ENCODE measurements at regions not wholly inside any gene's neighbourhood (a gene's known extent, or its start where the extent isn't known, plus 50 kb on each side); places are given as distances from the start of the nearest gene placed in this dataset.

GRCh38 chr3:139222100-139222657, 121.6 kb upstream of the MRPS22 start (continued):
- TF ChIP-seq, protein P1, sequence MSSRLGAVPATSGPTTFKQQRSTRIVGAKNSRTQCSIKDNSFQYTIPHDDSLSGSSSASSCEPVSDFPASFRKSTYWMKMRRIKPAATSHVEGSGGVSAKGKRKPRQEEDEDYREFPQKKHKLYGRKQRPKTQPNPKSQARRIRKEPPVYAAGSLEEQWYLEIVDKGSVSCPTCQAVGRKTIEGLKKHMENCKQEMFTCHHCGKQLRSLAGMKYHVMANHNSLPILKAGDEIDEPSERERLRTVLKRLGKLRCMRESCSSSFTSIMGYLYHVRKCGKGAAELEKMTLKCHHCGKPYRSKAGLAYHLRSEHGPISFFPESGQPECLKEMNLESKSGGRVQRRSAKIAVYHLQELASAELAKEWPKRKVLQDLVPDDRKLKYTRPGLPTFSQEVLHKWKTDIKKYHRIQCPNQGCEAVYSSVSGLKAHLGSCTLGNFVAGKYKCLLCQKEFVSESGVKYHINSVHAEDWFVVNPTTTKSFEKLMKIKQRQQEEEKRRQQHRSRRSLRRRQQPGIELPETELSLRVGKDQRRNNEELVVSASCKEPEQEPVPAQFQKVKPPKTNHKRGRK (tag; IDR thresholded peaks at IDR 0.05), result no peak
- TF ChIP-seq CHD2 (IDR thresholded peaks at IDR 0.05; ENCODE audit: low read depth, low read length) (0 out of 2 replicates have a peak, but pooled peaks have one; percentile 29), PHB (CRISPR knock-in tag; IDR thresholded peaks at IDR 0.05) (no peak), ZNF592 (IDR thresholded peaks at IDR 0.05) (0 out of 2 replicates have a peak, but pooled peaks have one; percentile 28), ZKSCAN1 (IDR thresholded peaks at IDR 0.05; ENCODE audit: low read depth, low read length) (0 out of 2 replicates have a peak, but pooled peaks have one; percentile 45), TAL1 (IDR thresholded peaks at IDR 0.05) (peak; percentile 98), ATF1 (CRISPR knock-in tag; IDR thresholded peaks at IDR 0.05) (no peak), ATF1 (tag; IDR thresholded peaks at IDR 0.05) (peak; percentile 64), LCOR (CRISPR knock-in tag; IDR thresholded peaks at IDR 0.05) (peak; percentile 67), CBFB (CRISPR knock-in tag; IDR thresholded peaks at IDR 0.05) (0 out of 2 replicates have a peak, but pooled peaks have one; percentile 71), NFIC (IDR thresholded peaks at IDR 0.05) (peak; percentile 94), PHF21A (IDR thresholded peaks at IDR 0.05; ENCODE audit: borderline replicate concordance, low read depth) (peak; percentile 77; the same call in 1 of the 2 replicates), MYC (IDR thresholded peaks at IDR 0.05; ENCODE audit: low read depth, low read length) (no peak), MYC (CRISPR knock-in tag; IDR thresholded peaks at IDR 0.05; ENCODE audit: borderline replicate concordance, low read depth) (no peak), ZBED1 (IDR thresholded peaks at IDR 0.05) (0 out of 2 replicates have a peak, but pooled peaks have one; percentile 64), PURB (CRISPR knock-in tag; IDR thresholded peaks at IDR 0.05; ENCODE audit: low read depth) (no peak), DLX4 (CRISPR knock-in tag; IDR thresholded peaks at IDR 0.05) (no peak), ZNF174 (CRISPR knock-in tag; IDR thresholded peaks at IDR 0.05) (no peak), ZBTB17 (CRISPR knock-in tag; IDR thresholded peaks at IDR 0.05) (peak; percentile 58), MNT (conservative IDR thresholded peaks at IDR 0.05) (peak in 1 of 2 experiments; percentile 66; a peak in 2 of 4 replicates), MTA2 (IDR thresholded peaks at IDR 0.05; ENCODE audit: low read depth) (peak; percentile 98), ZNF583 (CRISPR knock-in tag; IDR thresholded peaks at IDR 0.05) (peak; percentile 56; the same call in 1 of the 2 replicates)
- TF ChIP-seq, protein P2, sequence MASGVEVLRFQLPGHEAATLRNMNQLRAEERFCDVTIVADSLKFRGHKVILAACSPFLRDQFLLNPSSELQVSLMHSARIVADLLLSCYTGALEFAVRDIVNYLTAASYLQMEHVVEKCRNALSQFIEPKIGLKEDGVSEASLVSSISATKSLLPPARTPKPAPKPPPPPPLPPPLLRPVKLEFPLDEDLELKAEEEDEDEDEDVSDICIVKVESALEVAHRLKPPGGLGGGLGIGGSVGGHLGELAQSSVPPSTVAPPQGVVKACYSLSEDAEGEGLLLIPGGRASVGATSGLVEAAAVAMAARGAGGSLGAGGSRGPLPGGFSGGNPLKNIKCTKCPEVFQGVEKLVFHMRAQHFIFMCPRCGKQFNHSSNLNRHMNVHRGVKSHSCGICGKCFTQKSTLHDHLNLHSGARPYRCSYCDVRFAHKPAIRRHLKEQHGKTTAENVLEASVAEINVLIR (CRISPR knock-in tag; IDR thresholded peaks at IDR 0.05), result 0 out of 2 replicates have a peak, but pooled peaks have one; percentile 28
